ENCODE measurements at regions not wholly inside any gene's neighbourhood (a gene's known extent, or its start where the extent isn't known, plus 50 kb on each side); places are given as distances from the start of the nearest gene placed in this dataset.

- Histone ChIP-seq H3K9me2 (no peaks in the 10 kb centered on the region), H3F3A (replicated peaks; ENCODE audit: insufficient read depth) (no peaks in the 10 kb centered on the region), H3K9ac (no peak overlapping the region), H3K36me3 (replicated peaks in 1 of 2; ENCODE audit: control insufficient read depth in 1 of 2, insufficient read depth in 2 of 2, low read length in 1 of 2) (no peaks in the 10 kb centered on the region), H3K4me1 (ENCODE audit: control insufficient read depth in 1 of 2, insufficient read depth in 2 of 2, low read depth in 1 of 2, low read length in 1 of 2) (no peaks in the 10 kb centered on the region), H2AFZ (ENCODE audit: low read depth) (no peak overlapping the region), H3K27ac (ENCODE audit: low read depth in 2 of 2, low read length in 1 of 2) (no peak overlapping the region), H3K79me2 (ENCODE audit: insufficient read depth) (no peaks in the 10 kb centered on the region), H3K4me2 (no peak overlapping the region), H4K20me1 (ENCODE audit: insufficient read depth) (no peaks in the 10 kb centered on the region), H3K27me3 (ENCODE audit: insufficient read depth) (no peaks in the 10 kb centered on the region), H3K9me3 (no peaks in the 10 kb centered on the region), H3K4me3 (ENCODE audit: low read depth in 2 of 2, low read length in 1 of 2) (no peak overlapping the region)
- POLR2A ChIA-PET = no interaction called here
- CTCF ChIA-PET = no interaction called here
- DNase-seq = no peak
- TF ChIP-seq FOXJ3 (CRISPR knock-in tag; IDR thresholded peaks at IDR 0.05) = no peak
- no peak for TF ChIP-seq PBX3 (IDR thresholded peaks at IDR 0.05)
- TF ChIP-seq SIN3A (IDR thresholded peaks at IDR 0.05; ENCODE audit: borderline replicate concordance, low read depth, low read length) = no peak
- no peak for TF ChIP-seq RFX5 (IDR thresholded peaks at IDR 0.05; ENCODE audit: low read length)
- TF ChIP-seq, protein P1, sequence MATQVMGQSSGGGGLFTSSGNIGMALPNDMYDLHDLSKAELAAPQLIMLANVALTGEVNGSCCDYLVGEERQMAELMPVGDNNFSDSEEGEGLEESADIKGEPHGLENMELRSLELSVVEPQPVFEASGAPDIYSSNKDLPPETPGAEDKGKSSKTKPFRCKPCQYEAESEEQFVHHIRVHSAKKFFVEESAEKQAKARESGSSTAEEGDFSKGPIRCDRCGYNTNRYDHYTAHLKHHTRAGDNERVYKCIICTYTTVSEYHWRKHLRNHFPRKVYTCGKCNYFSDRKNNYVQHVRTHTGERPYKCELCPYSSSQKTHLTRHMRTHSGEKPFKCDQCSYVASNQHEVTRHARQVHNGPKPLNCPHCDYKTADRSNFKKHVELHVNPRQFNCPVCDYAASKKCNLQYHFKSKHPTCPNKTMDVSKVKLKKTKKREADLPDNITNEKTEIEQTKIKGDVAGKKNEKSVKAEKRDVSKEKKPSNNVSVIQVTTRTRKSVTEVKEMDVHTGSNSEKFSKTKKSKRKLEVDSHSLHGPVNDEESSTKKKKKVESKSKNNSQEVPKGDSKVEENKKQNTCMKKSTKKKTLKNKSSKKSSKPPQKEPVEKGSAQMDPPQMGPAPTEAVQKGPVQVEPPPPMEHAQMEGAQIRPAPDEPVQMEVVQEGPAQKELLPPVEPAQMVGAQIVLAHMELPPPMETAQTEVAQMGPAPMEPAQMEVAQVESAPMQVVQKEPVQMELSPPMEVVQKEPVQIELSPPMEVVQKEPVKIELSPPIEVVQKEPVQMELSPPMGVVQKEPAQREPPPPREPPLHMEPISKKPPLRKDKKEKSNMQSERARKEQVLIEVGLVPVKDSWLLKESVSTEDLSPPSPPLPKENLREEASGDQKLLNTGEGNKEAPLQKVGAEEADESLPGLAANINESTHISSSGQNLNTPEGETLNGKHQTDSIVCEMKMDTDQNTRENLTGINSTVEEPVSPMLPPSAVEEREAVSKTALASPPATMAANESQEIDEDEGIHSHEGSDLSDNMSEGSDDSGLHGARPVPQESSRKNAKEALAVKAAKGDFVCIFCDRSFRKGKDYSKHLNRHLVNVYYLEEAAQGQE (IDR thresholded peaks at IDR 0.05; ENCODE audit: low read depth, low read length) = no peak
- no peak for TF ChIP-seq GABPA (IDR thresholded peaks at IDR 0.05; ENCODE audit: low read depth)
- TF ChIP-seq RXRA (IDR thresholded peaks at IDR 0.05; ENCODE audit: borderline replicate concordance, low read depth) = no peak
- TF ChIP-seq TCF12 (IDR thresholded peaks at IDR 0.05) = no peak
- TF ChIP-seq, protein P2, sequence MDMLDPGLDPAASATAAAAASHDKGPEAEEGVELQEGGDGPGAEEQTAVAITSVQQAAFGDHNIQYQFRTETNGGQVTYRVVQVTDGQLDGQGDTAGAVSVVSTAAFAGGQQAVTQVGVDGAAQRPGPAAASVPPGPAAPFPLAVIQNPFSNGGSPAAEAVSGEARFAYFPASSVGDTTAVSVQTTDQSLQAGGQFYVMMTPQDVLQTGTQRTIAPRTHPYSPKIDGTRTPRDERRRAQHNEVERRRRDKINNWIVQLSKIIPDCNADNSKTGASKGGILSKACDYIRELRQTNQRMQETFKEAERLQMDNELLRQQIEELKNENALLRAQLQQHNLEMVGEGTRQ (IDR thresholded peaks at IDR 0.05; ENCODE audit: borderline replicate concordance, low read depth, low read length) = no peak
- TF ChIP-seq YY1 (IDR thresholded peaks at IDR 0.05; ENCODE audit: low read depth) = no peak
- no peak for TF ChIP-seq ELF1 (IDR thresholded peaks at IDR 0.05)
- 23% methylated on average over 6 of the region's 6 CpGs for WGBS (ENCODE audit: low lambda C conversion rate)
Observed at GRCh38 chr15:95981209-95981608, 349.3 kb upstream of the NR2F2 start.

- WGBS (ENCODE audit: low lambda C conversion rate) = 16% methylated on average over 4 of the region's 4 CpGs
- H3K9me3 ChIP-seq = no peaks in the 10 kb centered on the region
- POLR2A ChIA-PET = no interaction called here
- no peaks in the 10 kb centered on the region for H4K20me1 ChIP-seq (ENCODE audit: insufficient read depth)
- no peaks in the 10 kb centered on the region for H3K27me3 ChIP-seq (ENCODE audit: insufficient read depth)
- no peak overlapping the region for H2AFZ ChIP-seq (ENCODE audit: low read depth)
- CTCF ChIA-PET = no interaction called here
- no peak overlapping the region for H3K4me3 ChIP-seq (ENCODE audit: low read depth in 2 of 2, low read length in 1 of 2)
- no peaks in the 10 kb centered on the region for H3K36me3 ChIP-seq (replicated peaks in 1 of 2; ENCODE audit: control insufficient read depth in 1 of 2, insufficient read depth in 2 of 2, low read length in 1 of 2)
- no peak for DNase-seq
- H3F3A ChIP-seq (replicated peaks; ENCODE audit: insufficient read depth) = no peaks in the 10 kb centered on the region
- H3K79me2 ChIP-seq (ENCODE audit: insufficient read depth) = no peaks in the 10 kb centered on the region
- no peaks in the 10 kb centered on the region for H3K4me1 ChIP-seq (ENCODE audit: control insufficient read depth in 1 of 2, insufficient read depth in 2 of 2, low read depth in 1 of 2, low read length in 1 of 2)
- H3K9ac ChIP-seq = no peak overlapping the region
- no peaks in the 10 kb centered on the region for H3K9me2 ChIP-seq
- no peak overlapping the region for H3K4me2 ChIP-seq
- no peak overlapping the region for H3K27ac ChIP-seq (ENCODE audit: low read depth in 2 of 2, low read length in 1 of 2)
- no peak for TF ChIP-seq ZBTB33 (IDR thresholded peaks at IDR 0.05; ENCODE audit: borderline replicate concordance, low read depth)
- TF ChIP-seq YY1 (IDR thresholded peaks at IDR 0.05; ENCODE audit: low read depth) = no peak
- TF ChIP-seq FOXJ3 (CRISPR knock-in tag; IDR thresholded peaks at IDR 0.05) = no peak
- TF ChIP-seq FOSL2 (IDR thresholded peaks at IDR 0.05; ENCODE audit: borderline replicate concordance, low read depth) = no peak
- no peak for TF ChIP-seq GATA2 (CRISPR knock-in tag; IDR thresholded peaks at IDR 0.05)
- no peak for TF ChIP-seq TAF1 (IDR thresholded peaks at IDR 0.05; ENCODE audit: borderline replicate concordance, low read depth, low read length)
- no peak for TF ChIP-seq SMC3 (IDR thresholded peaks at IDR 0.05; ENCODE audit: low read depth, low read length)
- no peak for TF ChIP-seq PBX3 (IDR thresholded peaks at IDR 0.05)
- TF ChIP-seq MAX (IDR thresholded peaks at IDR 0.05; ENCODE audit: low read depth) = no peak
- TF ChIP-seq, protein P2 (IDR thresholded peaks at IDR 0.05; ENCODE audit: borderline replicate concordance, low read depth, low read length) = no peak
- no peak for TF ChIP-seq FOXM1 (IDR thresholded peaks at IDR 0.05; ENCODE audit: low read depth)
Observed at GRCh38 chr15:95987299-95987698, 343.2 kb upstream of the NR2F2 start.
